ENCODE measurements at regions not wholly inside any gene's neighbourhood (a gene's known extent, or its start where the extent isn't known, plus 50 kb on each side); places are given as distances from the start of the nearest gene placed in this dataset.

- Histone ChIP-seq H3K27me3 (ENCODE audit: insufficient read depth, low read length) (no peaks in the 10 kb centered on the region), H3K36me3 (ENCODE audit: insufficient read depth, low read length) (no peaks in the 10 kb centered on the region), H3K4me1 (ENCODE audit: insufficient read depth, low read length) (no peaks in the 10 kb centered on the region), H2AFZ (ENCODE audit: low read depth, low read length) (no peak overlapping the region), H3K4me3 (ENCODE audit: low read length) (no peak overlapping the region), H3K9me3 (ENCODE audit: low read length) (no peaks in the 10 kb centered on the region)
Observed at GRCh38 chr10:128922619-128923196, 544.3 kb upstream of the MGMT start.

GRCh38 chr10:128924918-128925317 lies 542.1 kb upstream of the MGMT start:
- no peak overlapping the region for H2AFZ ChIP-seq (ENCODE audit: low read depth, low read length)
- H3K27me3 ChIP-seq (ENCODE audit: insufficient read depth, low read length): no peaks in the 10 kb centered on the region
- no peak overlapping the region for H3K4me3 ChIP-seq (ENCODE audit: low read length)
- no peaks in the 10 kb centered on the region for H3K9me3 ChIP-seq (ENCODE audit: low read length)
- no peaks in the 10 kb centered on the region for H3K4me1 ChIP-seq (ENCODE audit: insufficient read depth, low read length)
- no peaks in the 10 kb centered on the region for H3K36me3 ChIP-seq (ENCODE audit: insufficient read depth, low read length)

- no peaks in the 10 kb centered on the region for H3K27me3 ChIP-seq (ENCODE audit: insufficient read depth, low read length)
- no peak overlapping the region for H3K4me3 ChIP-seq (ENCODE audit: low read length)
- no peaks in the 10 kb centered on the region for H3K4me1 ChIP-seq (ENCODE audit: insufficient read depth, low read length)
- H3K36me3 ChIP-seq (ENCODE audit: insufficient read depth, low read length): no peaks in the 10 kb centered on the region
- H3K9me3 ChIP-seq (ENCODE audit: low read length): no peaks in the 10 kb centered on the region
- no peak overlapping the region for H2AFZ ChIP-seq (ENCODE audit: low read depth, low read length)
Observed at GRCh38 chr10:128926711-128927110, 540.3 kb upstream of the MGMT start.

- H3K4me1 ChIP-seq (ENCODE audit: insufficient read depth, low read length): no peaks in the 10 kb centered on the region
- H3K27me3 ChIP-seq (ENCODE audit: insufficient read depth, low read length): no peaks in the 10 kb centered on the region
- no peak overlapping the region for H2AFZ ChIP-seq (ENCODE audit: low read depth, low read length)
- H3K9me3 ChIP-seq (ENCODE audit: low read length): no peaks in the 10 kb centered on the region
- no peak overlapping the region for H3K4me3 ChIP-seq (ENCODE audit: low read length)
- H3K36me3 ChIP-seq (ENCODE audit: insufficient read depth, low read length): no peaks in the 10 kb centered on the region
Observed at GRCh38 chr10:128927497-128928161, 539.4 kb upstream of the MGMT start.

GRCh38 chr10:128928231-128928836 lies 538.7 kb upstream of the MGMT start:
- Histone ChIP-seq H3K4me1 (ENCODE audit: insufficient read depth, low read length) (no peaks in the 10 kb centered on the region), H3K9me3 (ENCODE audit: low read length) (no peaks in the 10 kb centered on the region), H3K27me3 (ENCODE audit: insufficient read depth, low read length) (no peaks in the 10 kb centered on the region), H3K36me3 (ENCODE audit: insufficient read depth, low read length) (no peaks in the 10 kb centered on the region), H2AFZ (ENCODE audit: low read depth, low read length) (no peak overlapping the region), H3K4me3 (ENCODE audit: low read length) (no peak overlapping the region)

GRCh38 chr10:128929131-128929530 lies 537.9 kb upstream of the MGMT start:
- Histone ChIP-seq H3K9me3 (ENCODE audit: low read length) (no peaks in the 10 kb centered on the region), H3K4me1 (ENCODE audit: insufficient read depth, low read length) (no peaks in the 10 kb centered on the region), H3K4me3 (ENCODE audit: low read length) (no peak overlapping the region), H3K36me3 (ENCODE audit: insufficient read depth, low read length) (no peaks in the 10 kb centered on the region), H2AFZ (ENCODE audit: low read depth, low read length) (no peak overlapping the region), H3K27me3 (ENCODE audit: insufficient read depth, low read length) (peaks cover 3% of the 10 kb centered on the region)

- H3K9me3 ChIP-seq (ENCODE audit: low read length): no peaks in the 10 kb centered on the region
- H2AFZ ChIP-seq (ENCODE audit: low read depth, low read length): no peak overlapping the region
- H3K27me3 ChIP-seq (ENCODE audit: insufficient read depth, low read length): peaks cover 3% of the 10 kb centered on the region
- no peaks in the 10 kb centered on the region for H3K4me1 ChIP-seq (ENCODE audit: insufficient read depth, low read length)
- H3K4me3 ChIP-seq (ENCODE audit: low read length): no peak overlapping the region
- H3K36me3 ChIP-seq (ENCODE audit: insufficient read depth, low read length): no peaks in the 10 kb centered on the region
Observed at GRCh38 chr10:128929767-128930166, 537.3 kb upstream of the MGMT start.

- Histone ChIP-seq H3K27me3 (ENCODE audit: insufficient read depth, low read length) (peaks cover 3% of the 10 kb centered on the region), H3K9me3 (ENCODE audit: low read length) (no peaks in the 10 kb centered on the region), H3K36me3 (ENCODE audit: insufficient read depth, low read length) (no peaks in the 10 kb centered on the region), H3K4me3 (ENCODE audit: low read length) (no peak overlapping the region), H3K4me1 (ENCODE audit: insufficient read depth, low read length) (no peaks in the 10 kb centered on the region), H2AFZ (ENCODE audit: low read depth, low read length) (no peak overlapping the region)
Observed at GRCh38 chr10:128930515-128930914, 536.5 kb upstream of the MGMT start.

- H3K4me3 ChIP-seq (ENCODE audit: low read length): no peak overlapping the region
- H3K9me3 ChIP-seq (ENCODE audit: low read length): no peaks in the 10 kb centered on the region
- H3K4me1 ChIP-seq (ENCODE audit: insufficient read depth, low read length): no peaks in the 10 kb centered on the region
- no peak overlapping the region for H2AFZ ChIP-seq (ENCODE audit: low read depth, low read length)
- H3K36me3 ChIP-seq (ENCODE audit: insufficient read depth, low read length): no peaks in the 10 kb centered on the region
- H3K27me3 ChIP-seq (ENCODE audit: insufficient read depth, low read length): peaks cover 3% of the 10 kb centered on the region
Observed at GRCh38 chr10:128932071-128932820, 534.8 kb upstream of the MGMT start.

- Histone ChIP-seq H3K4me1 (ENCODE audit: insufficient read depth, low read length) (no peaks in the 10 kb centered on the region), H3K4me3 (ENCODE audit: low read length) (no peak overlapping the region), H3K36me3 (ENCODE audit: insufficient read depth, low read length) (no peaks in the 10 kb centered on the region), H3K27me3 (ENCODE audit: insufficient read depth, low read length) (peaks cover 3% of the 10 kb centered on the region), H2AFZ (ENCODE audit: low read depth, low read length) (no peak overlapping the region), H3K9me3 (ENCODE audit: low read length) (no peaks in the 10 kb centered on the region)
Observed at GRCh38 chr10:128934492-128934891, 532.5 kb upstream of the MGMT start.

- Histone ChIP-seq H2AFZ (ENCODE audit: low read depth, low read length) (no peak overlapping the region), H3K4me1 (ENCODE audit: insufficient read depth, low read length) (no peaks in the 10 kb centered on the region), H3K9me3 (ENCODE audit: low read length) (no peaks in the 10 kb centered on the region), H3K4me3 (ENCODE audit: low read length) (no peak overlapping the region), H3K27me3 (ENCODE audit: insufficient read depth, low read length) (peaks cover 3% of the 10 kb centered on the region), H3K36me3 (ENCODE audit: insufficient read depth, low read length) (no peaks in the 10 kb centered on the region)
Observed at GRCh38 chr10:128936392-128936791, 530.6 kb upstream of the MGMT start.

GRCh38 chr10:128938558-128938957 lies 528.5 kb upstream of the MGMT start:
- no peaks in the 10 kb centered on the region for H3K4me1 ChIP-seq (ENCODE audit: insufficient read depth, low read length)
- peaks cover 3% of the 10 kb centered on the region for H3K27me3 ChIP-seq (ENCODE audit: insufficient read depth, low read length)
- H3K4me3 ChIP-seq (ENCODE audit: low read length): no peak overlapping the region
- H2AFZ ChIP-seq (ENCODE audit: low read depth, low read length): no peak overlapping the region
- H3K36me3 ChIP-seq (ENCODE audit: insufficient read depth, low read length): no peaks in the 10 kb centered on the region
- no peaks in the 10 kb centered on the region for H3K9me3 ChIP-seq (ENCODE audit: low read length)

GRCh38 chr10:128940081-128940480 lies 527.0 kb upstream of the MGMT start:
- no peak overlapping the region for H2AFZ ChIP-seq (ENCODE audit: low read depth, low read length)
- H3K27me3 ChIP-seq (ENCODE audit: insufficient read depth, low read length): no peaks in the 10 kb centered on the region
- no peaks in the 10 kb centered on the region for H3K4me1 ChIP-seq (ENCODE audit: insufficient read depth, low read length)
- no peak overlapping the region for H3K4me3 ChIP-seq (ENCODE audit: low read length)
- no peaks in the 10 kb centered on the region for H3K9me3 ChIP-seq (ENCODE audit: low read length)
- no peaks in the 10 kb centered on the region for H3K36me3 ChIP-seq (ENCODE audit: insufficient read depth, low read length)
